ENCODE measurements at regions not wholly inside any gene's neighbourhood (a gene's known extent, or its start where the extent isn't known, plus 50 kb on each side); places are given as distances from the start of the nearest gene placed in this dataset.

- DNase-seq, result peak; percentile 60
These were observed 54.3 kb upstream of the PPP2R5C start for GRCh38 chr14:101707068-101707842.

GRCh38 chr14:101707863-101708620 lies 53.5 kb upstream of the PPP2R5C start:
- DNase-seq, result no peak

GRCh38 chr14:101708853-101709532 lies 52.5 kb upstream of the PPP2R5C start:
- no peak for DNase-seq

GRCh38 chr14:101709533-101709881 lies 52.0 kb upstream of the PPP2R5C start:
- no peak for DNase-seq

GRCh38 chr14:101709962-101710931 lies 51.3 kb upstream of the PPP2R5C start:
- no peak for DNase-seq

GRCh38 chr14:101711041-101711856 lies 50.3 kb upstream of the PPP2R5C start:
- DNase-seq, result no peak

Data from activated gamma-delta T cell treated with Interleukin-2 at 50 U/mL for 16 hours (primary cell).